Kidney (tissue), 13 donors: ENCODE measurements at regions not wholly inside any gene's neighbourhood (a gene's known extent, or its start where the extent isn't known, plus 50 kb on each side); places are given as distances from the start of the nearest gene placed in this dataset.

ENCODE experiments used
- DNase-seq, 5 donors: peaks; one replicate each; pipeline ENCODE4 v3.0.0-alpha.2; 2013 to 2020
- FAIRE-seq: peaks from 2 replicates; lab custom pipeline; 2012; peaks lifted over from hg19 to GRCh38; lab: Jason Lieb, UNC
- H3K27ac ChIP-seq, 2 donors: one replicate each; pipeline ENCODE4 v1.7.0; 2013; ENCODE audit warnings: low read depth in 2 of 2, low read length in 2 of 2, inconsistent platforms in 1 of 2
- H3K27me3 ChIP-seq: one replicate; pipeline ENCODE4 v1.7.1; 2013; ENCODE audit warnings: low read length, inconsistent platforms; ENCODE audit not compliant: control insufficient read depth, insufficient read depth
- H3K36me3 ChIP-seq, 3 donors: one replicate each; pipeline versions ENCODE4 v1.7.0 to v1.7.1; 2013; ENCODE audit warnings: low read length in 3 of 3, control low read depth in 1 of 3, inconsistent platforms in 1 of 3; ENCODE audit not compliant: insufficient read depth in 3 of 3, control insufficient read depth in 2 of 3
- H3K4me1 ChIP-seq, 3 donors: one replicate each; pipeline versions ENCODE4 v1.7.0 to v1.7.1; 2013; ENCODE audit warnings: low read length in 3 of 3, inconsistent platforms in 1 of 3, low read depth in 1 of 3; ENCODE audit not compliant: control insufficient read depth in 2 of 3, insufficient read depth in 2 of 3
- H3K4me3 ChIP-seq, 3 donors: one replicate each; pipeline versions ENCODE4 v1.7.0 to v1.8.1; 2013; ENCODE audit warnings: low read length in 3 of 3, control low read depth in 1 of 3, inconsistent platforms in 1 of 3
- H3K9ac ChIP-seq, 3 donors: one replicate each; pipeline versions ENCODE4 v1.7.0 to v1.7.1; 2013; ENCODE audit warnings: low read length in 3 of 3, control low read depth in 1 of 3, inconsistent platforms in 1 of 3
- H3K9me3 ChIP-seq, 3 donors: one replicate each; pipeline versions ENCODE4 v1.7.0 to v1.7.1; 2013; ENCODE audit warnings: low read length in 3 of 3, control low read depth in 1 of 3, inconsistent platforms in 1 of 3; ENCODE audit not compliant: control insufficient read depth in 2 of 3, insufficient read depth in 1 of 3
- CTCF ChIP-seq: IDR thresholded peaks from 3 replicates; pipeline ENCODE4 v1.5.1; 2012; ENCODE audit warnings: mild to moderate bottlenecking, moderate library complexity, borderline replicate concordance; ENCODE audit not compliant: insufficient read depth; ENCODE audit errors: extremely low read depth
- intact Hi-C: fragments of 100-400 bp; cut with DNase I; formaldehyde crosslinking; loops from one replicate; pipeline ENCODE4 v1.11.1; 2022
- donor health status: control.
- donor health status: control.
- donor health status: control.
- donor health status: control.
- donor health status: control.
- donor health status: DM: yes; HTN: yes; CAD: no.
- donor health status: Normal renal cell carcinoma (clear cell type).

GRCh38 chr10:125227546-125227945, 67.2 kb upstream of the CTBP2 start:
- FAIRE-seq (no peak), DNase-seq (no peak)
- no peaks in the 10 kb centered on the region for H3K27me3 ChIP-seq
- no peak overlapping the region for H3K4me3 ChIP-seq
- H3K9ac ChIP-seq: no peak overlapping the region
- intact Hi-C loops: no loop called here
- no peaks in the 10 kb centered on the region for H3K9me3 ChIP-seq
- no peak overlapping the region for H3K27ac ChIP-seq
- H3K4me1 ChIP-seq: no peaks in the 10 kb centered on the region
- H3K36me3 ChIP-seq: no peaks in the 10 kb centered on the region
- no peak for TF ChIP-seq CTCF

GRCh38 chr10:125226823-125227222, 66.5 kb upstream of the CTBP2 start:
- no peak for TF ChIP-seq CTCF
- Histone ChIP-seq H3K9ac (no peak overlapping the region), H3K4me3 (no peak overlapping the region), H3K27me3 (no peaks in the 10 kb centered on the region), H3K36me3 (no peaks in the 10 kb centered on the region), H3K4me1 (no peaks in the 10 kb centered on the region), H3K27ac (no peak overlapping the region), H3K9me3 (no peaks in the 10 kb centered on the region)
- intact Hi-C loops: no loop called here
- DNase-seq: no peak
- FAIRE-seq: no peak

GRCh38 chr10:125226005-125226404, 65.6 kb upstream of the CTBP2 start:
- H3K27ac ChIP-seq: no peak overlapping the region
- H3K4me3 ChIP-seq: no peak overlapping the region
- H3K27me3 ChIP-seq: no peaks in the 10 kb centered on the region
- H3K9me3 ChIP-seq: no peaks in the 10 kb centered on the region
- H3K9ac ChIP-seq: no peak overlapping the region
- H3K4me1 ChIP-seq: no peaks in the 10 kb centered on the region
- TF ChIP-seq CTCF: no peak
- FAIRE-seq (no peak), DNase-seq (peak in 3 of 5 donors; percentile 24 to 64 (median 49))
- no peaks in the 10 kb centered on the region for H3K36me3 ChIP-seq
- intact Hi-C loops: no loop called here

- no peak overlapping the region for H3K27ac ChIP-seq
- no peaks in the 10 kb centered on the region for H3K36me3 ChIP-seq
- intact Hi-C loops: no loop called here
- TF ChIP-seq CTCF: no peak
- FAIRE-seq: no peak
- H3K4me1 ChIP-seq: no peaks in the 10 kb centered on the region
- no peak overlapping the region for H3K4me3 ChIP-seq
- no peak overlapping the region for H3K9ac ChIP-seq
- no peaks in the 10 kb centered on the region for H3K27me3 ChIP-seq
- DNase-seq: no peak
- no peaks in the 10 kb centered on the region for H3K9me3 ChIP-seq
Measured at GRCh38 chr10:125225051-125225450, 64.7 kb upstream of the CTBP2 start.
